ENCODE measurements at regions not wholly inside any gene's neighbourhood (a gene's known extent, or its start where the extent isn't known, plus 50 kb on each side); places are given as distances from the start of the nearest gene placed in this dataset.

DNA sequence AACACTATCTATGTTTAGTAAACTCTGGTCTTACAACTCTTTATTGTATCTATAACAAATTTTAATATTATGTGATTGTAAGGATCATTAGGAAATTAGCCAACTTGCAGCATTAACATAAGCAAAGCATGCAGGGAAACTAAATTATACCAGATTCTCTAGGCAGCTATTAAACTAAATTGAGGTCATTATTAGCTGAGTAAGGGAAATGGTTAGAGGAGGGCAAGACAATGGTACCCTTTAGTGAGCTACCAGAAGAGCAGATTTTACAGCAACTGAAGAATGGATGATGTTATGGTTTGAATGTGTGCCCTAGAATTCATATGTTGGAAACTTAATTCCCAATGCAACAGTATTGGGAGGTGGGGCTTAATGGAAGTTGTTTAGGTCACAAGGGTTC is 79.1 kb downstream of the SMPDL3A start:
- H3K36me3 ChIP-seq (ENCODE audit: control insufficient read depth in 2 of 2, extremely low read depth in 1 of 2, insufficient read depth in 2 of 2, low read length in 2 of 2): no peaks in the 10 kb centered on the region
- FAIRE-seq: no peak
- H3K9me1 ChIP-seq (ENCODE audit: control insufficient read depth, extremely low read depth, insufficient read depth, low read length): no peaks in the 10 kb centered on the region
- no peak overlapping the region for H3K27ac ChIP-seq (ENCODE audit: control insufficient read depth, insufficient read depth, low read length)
- dilution Hi-C loops (cut with MboI; ENCODE audit: extremely low pct_ligation_motif_present, low sequenced_read_pairs): no loop called here
- no peaks in the 10 kb centered on the region for H3K27me3 ChIP-seq (ENCODE audit: control insufficient read depth, extremely low read depth, insufficient read depth, low read length)
- no peaks in the 10 kb centered on the region for H3K79me2 ChIP-seq (ENCODE audit: control insufficient read depth, insufficient read depth, low read length)
- H3K4me1 ChIP-seq (ENCODE audit: control insufficient read depth, extremely low read depth, insufficient read depth, low read length): no peaks in the 10 kb centered on the region
- H3K9ac ChIP-seq (ENCODE audit: control insufficient read depth, extremely low read depth, insufficient read depth, low read length): no peak overlapping the region
- no peaks in the 10 kb centered on the region for H3K9me3 ChIP-seq (ENCODE audit: control insufficient read depth, low read depth, low read length)
- H3K4me3 ChIP-seq (ENCODE audit: control insufficient read depth in 2 of 3, extremely low read depth in 1 of 3, insufficient read depth in 2 of 3, low read depth in 1 of 3, low read length in 3 of 3): no peak overlapping the region
- no peak overlapping the region for H2AFZ ChIP-seq (ENCODE audit: control insufficient read depth, low read length)
- H3K4me2 ChIP-seq (ENCODE audit: control insufficient read depth, extremely low read depth, insufficient read depth, low read depth, low read length): no peak overlapping the region
- no peaks in the 10 kb centered on the region for H4K20me1 ChIP-seq (ENCODE audit: control insufficient read depth, extremely low read depth, insufficient read depth, low read length)
- no peak for DNase-seq (ENCODE audit: low read depth, low spot score)
- TF ChIP-seq, protein P1, sequence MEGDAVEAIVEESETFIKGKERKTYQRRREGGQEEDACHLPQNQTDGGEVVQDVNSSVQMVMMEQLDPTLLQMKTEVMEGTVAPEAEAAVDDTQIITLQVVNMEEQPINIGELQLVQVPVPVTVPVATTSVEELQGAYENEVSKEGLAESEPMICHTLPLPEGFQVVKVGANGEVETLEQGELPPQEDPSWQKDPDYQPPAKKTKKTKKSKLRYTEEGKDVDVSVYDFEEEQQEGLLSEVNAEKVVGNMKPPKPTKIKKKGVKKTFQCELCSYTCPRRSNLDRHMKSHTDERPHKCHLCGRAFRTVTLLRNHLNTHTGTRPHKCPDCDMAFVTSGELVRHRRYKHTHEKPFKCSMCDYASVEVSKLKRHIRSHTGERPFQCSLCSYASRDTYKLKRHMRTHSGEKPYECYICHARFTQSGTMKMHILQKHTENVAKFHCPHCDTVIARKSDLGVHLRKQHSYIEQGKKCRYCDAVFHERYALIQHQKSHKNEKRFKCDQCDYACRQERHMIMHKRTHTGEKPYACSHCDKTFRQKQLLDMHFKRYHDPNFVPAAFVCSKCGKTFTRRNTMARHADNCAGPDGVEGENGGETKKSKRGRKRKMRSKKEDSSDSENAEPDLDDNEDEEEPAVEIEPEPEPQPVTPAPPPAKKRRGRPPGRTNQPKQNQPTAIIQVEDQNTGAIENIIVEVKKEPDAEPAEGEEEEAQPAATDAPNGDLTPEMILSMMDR (optimal IDR thresholded peaks at IDR 0.05 in 1 of 3, IDR thresholded peaks at IDR 0.05 in 1 of 3, conservative IDR thresholded peaks at IDR 0.05 in 1 of 3; ENCODE audit: extremely low read depth in 1 of 3, insufficient read depth in 2 of 3, low read length in 3 of 3): no peak
- no peak for TF ChIP-seq EZH2 (IDR thresholded peaks at IDR 0.05; ENCODE audit: low read length)

DNA sequence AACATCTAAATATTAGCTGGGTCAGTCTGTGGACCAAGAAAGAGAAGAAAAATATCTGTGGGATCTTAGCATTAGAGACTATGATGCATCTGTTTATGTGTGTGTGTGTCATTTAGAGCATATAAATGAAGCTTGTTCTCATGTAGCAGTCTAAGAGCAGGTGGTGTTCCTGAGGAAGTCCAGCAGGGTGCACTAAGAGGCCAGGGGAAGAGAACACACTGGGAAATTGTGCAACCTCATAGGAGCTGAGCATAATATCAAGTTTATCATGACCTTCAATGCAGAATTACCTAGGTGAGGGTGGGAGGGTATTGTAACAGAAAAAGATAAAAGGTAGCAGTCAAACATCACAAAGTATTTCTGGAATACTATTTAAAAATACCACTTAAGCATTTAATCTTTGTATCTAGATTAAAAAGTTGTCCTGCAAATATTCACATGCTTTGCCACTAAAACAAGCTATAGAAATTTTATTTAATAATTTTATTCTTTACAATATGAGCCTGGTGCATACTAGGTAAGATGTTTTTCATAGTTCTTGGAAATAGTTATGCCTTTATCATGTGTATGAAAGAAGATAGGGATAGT is 80.5 kb downstream of the SMPDL3A start:
- Histone ChIP-seq H3K79me2 (ENCODE audit: control insufficient read depth, insufficient read depth, low read length) (no peaks in the 10 kb centered on the region), H3K27ac (ENCODE audit: control insufficient read depth, insufficient read depth, low read length) (no peak overlapping the region), H3K9me3 (ENCODE audit: control insufficient read depth, low read depth, low read length) (no peaks in the 10 kb centered on the region), H2AFZ (ENCODE audit: control insufficient read depth, low read length) (no peak overlapping the region), H3K4me3 (ENCODE audit: control insufficient read depth in 2 of 3, extremely low read depth in 1 of 3, insufficient read depth in 2 of 3, low read depth in 1 of 3, low read length in 3 of 3) (no peak overlapping the region), H3K9me1 (ENCODE audit: control insufficient read depth, extremely low read depth, insufficient read depth, low read length) (no peaks in the 10 kb centered on the region), H3K4me2 (ENCODE audit: control insufficient read depth, extremely low read depth, insufficient read depth, low read depth, low read length) (no peak overlapping the region), H3K4me1 (ENCODE audit: control insufficient read depth, extremely low read depth, insufficient read depth, low read length) (no peaks in the 10 kb centered on the region), H3K9ac (ENCODE audit: control insufficient read depth, extremely low read depth, insufficient read depth, low read length) (no peak overlapping the region), H3K36me3 (ENCODE audit: control insufficient read depth in 2 of 2, extremely low read depth in 1 of 2, insufficient read depth in 2 of 2, low read length in 2 of 2) (no peaks in the 10 kb centered on the region), H4K20me1 (ENCODE audit: control insufficient read depth, extremely low read depth, insufficient read depth, low read length) (no peaks in the 10 kb centered on the region), H3K27me3 (ENCODE audit: control insufficient read depth, extremely low read depth, insufficient read depth, low read length) (no peaks in the 10 kb centered on the region)
- peak; percentile 60 for FAIRE-seq
- peak; percentile 2 for DNase-seq (ENCODE audit: low read depth, low spot score)
- TF ChIP-seq, protein P1 (optimal IDR thresholded peaks at IDR 0.05 in 1 of 3, IDR thresholded peaks at IDR 0.05 in 1 of 3, conservative IDR thresholded peaks at IDR 0.05 in 1 of 3; ENCODE audit: extremely low read depth in 1 of 3, insufficient read depth in 2 of 3, low read length in 3 of 3): peak; percentile 71 to 79 (median 74)
- no peak for TF ChIP-seq EZH2 (IDR thresholded peaks at IDR 0.05; ENCODE audit: low read length)
- dilution Hi-C loops (cut with MboI; ENCODE audit: extremely low pct_ligation_motif_present, low sequenced_read_pairs): no loop called here

Data from keratinocyte (primary cell).